ENCODE measurements at regions not wholly inside any gene's neighbourhood (a gene's known extent, or its start where the extent isn't known, plus 50 kb on each side); places are given as distances from the start of the nearest gene placed in this dataset.

DNA sequence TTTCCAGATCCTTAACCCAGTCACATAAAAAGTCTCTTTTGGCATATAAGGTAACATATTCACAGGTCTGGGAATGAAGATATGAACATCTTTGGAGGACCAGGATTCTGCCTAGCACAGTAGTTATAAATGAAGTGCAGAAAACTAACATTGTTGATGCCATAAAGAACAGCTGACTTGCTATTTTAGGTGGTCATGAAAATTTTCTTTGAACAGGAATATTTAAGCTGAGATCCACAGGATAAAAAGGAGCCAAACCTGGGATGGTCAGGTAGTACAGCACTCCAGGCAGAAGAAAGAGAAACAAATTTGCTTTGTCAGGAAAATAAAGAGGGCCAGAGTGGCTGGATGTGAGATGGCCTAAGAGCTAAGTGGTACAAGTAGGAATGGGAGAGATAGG is 80.0 kb downstream of the CENPW start:
- no peak for DNase-seq
- intact Hi-C loops (cut with DNase I) = no loop called here
- H3K4me3 ChIP-seq = no peak overlapping the region

GRCh38 chr6:126422912-126423311 is 83.0 kb downstream of the CENPW start:
- Histone ChIP-seq H3K9me3 (no peaks in the 10 kb centered on the region), H3K27me3 (no peaks in the 10 kb centered on the region), H3K36me3 (no peaks in the 10 kb centered on the region), H3K4me3 (no peak overlapping the region), H3K27ac (no peak overlapping the region), H3K4me1 (no peaks in the 10 kb centered on the region)
- TF ChIP-seq EP300 (IDR thresholded peaks at IDR 0.05) (no peak), POLR2A (IDR thresholded peaks at IDR 0.05) (no peak), POLR2AphosphoS5 (IDR thresholded peaks at IDR 0.05) (no peak), CTCF (IDR thresholded peaks at IDR 0.05) (no peak)
- 78 to 86% methylated on average over 2 of the region's 2 CpGs for WGBS, 2 donors
- intact Hi-C loops (cut with DNase I) = no loop called here
- DNase-seq = no peak

More for the DNA sequence above, 80.0 kb downstream of the CENPW start:
- H3K4me1 ChIP-seq = no peaks in the 10 kb centered on the region
- H3K9me3 ChIP-seq = no peaks in the 10 kb centered on the region
- H3K36me3 ChIP-seq = no peaks in the 10 kb centered on the region
- no peaks in the 10 kb centered on the region for H3K27me3 ChIP-seq
- TF ChIP-seq CTCF (IDR thresholded peaks at IDR 0.05) = no peak
- TF ChIP-seq POLR2AphosphoS5 (IDR thresholded peaks at IDR 0.05) = no peak
- no peak overlapping the region for H3K27ac ChIP-seq

GRCh38 chr6:126427713-126428112 is 87.8 kb downstream of the CENPW start:
- Histone ChIP-seq H3K9me3 (no peaks in the 10 kb centered on the region), H3K27ac (no peak overlapping the region), H3K36me3 (no peaks in the 10 kb centered on the region), H3K4me3 (no peak overlapping the region), H3K4me1 (no peaks in the 10 kb centered on the region), H3K27me3 (no peaks in the 10 kb centered on the region)
- TF ChIP-seq EP300 (IDR thresholded peaks at IDR 0.05) = no peak
- no peak for TF ChIP-seq POLR2A (IDR thresholded peaks at IDR 0.05)
- TF ChIP-seq CTCF (IDR thresholded peaks at IDR 0.05) = no peak
- no peak for TF ChIP-seq POLR2AphosphoS5 (IDR thresholded peaks at IDR 0.05)
- intact Hi-C loops (cut with DNase I) = no loop called here
- WGBS, 2 donors = 14 to 64% methylated on average over 3 of the region's 3 CpGs
- no peak for DNase-seq

- TF ChIP-seq POLR2A (IDR thresholded peaks at IDR 0.05) (no peak), POLR2AphosphoS5 (IDR thresholded peaks at IDR 0.05) (no peak), CTCF (IDR thresholded peaks at IDR 0.05) (no peak), EP300 (IDR thresholded peaks at IDR 0.05) (no peak)
- 92 to 97% methylated on average over 1 of the region's 1 CpG for WGBS, 2 donors
- no peaks in the 10 kb centered on the region for H3K4me1 ChIP-seq
- H3K36me3 ChIP-seq = no peaks in the 10 kb centered on the region
- DNase-seq = no peak
- intact Hi-C loops (cut with DNase I) = no loop called here
- H3K4me3 ChIP-seq = no peak overlapping the region
- no peaks in the 10 kb centered on the region for H3K9me3 ChIP-seq
- H3K27me3 ChIP-seq = no peaks in the 10 kb centered on the region
- no peak overlapping the region for H3K27ac ChIP-seq
Observed at GRCh38 chr6:126429866-126430265, 90.0 kb downstream of the CENPW start.

GRCh38 chr6:126432564-126432963 is 92.6 kb downstream of the CENPW start:
- Histone ChIP-seq H3K27ac (no peak overlapping the region), H3K4me3 (no peak overlapping the region), H3K9me3 (no peaks in the 10 kb centered on the region), H3K36me3 (no peaks in the 10 kb centered on the region), H3K27me3 (no peaks in the 10 kb centered on the region), H3K4me1 (no peaks in the 10 kb centered on the region)
- DNase-seq = no peak
- no peak for TF ChIP-seq POLR2A (IDR thresholded peaks at IDR 0.05)
- no peak for TF ChIP-seq EP300 (IDR thresholded peaks at IDR 0.05)
- no peak for TF ChIP-seq POLR2AphosphoS5 (IDR thresholded peaks at IDR 0.05)
- TF ChIP-seq CTCF (IDR thresholded peaks at IDR 0.05) = no peak
- intact Hi-C loops (cut with DNase I) = no loop called here
